A549 (cell line): ENCODE measurements at regions not wholly inside any gene's neighbourhood (a gene's known extent, or its start where the extent isn't known, plus 50 kb on each side); places are given as distances from the start of the nearest gene placed in this dataset.

Source experiments
- CEBPB ChIP-seq, 2 experiments: fragments of >200 bp in 1 of 2; sonication (Bioruptor Twin) in 1 of 2; formaldehyde crosslinking in 1 of 2; IDR thresholded peaks; 2 replicates each; pipeline ENCODE4 v1.6.1; 2012 to 2016
- CHD2 ChIP-seq: fragments of 150-350 bp; IDR thresholded peaks from 2 replicates; pipeline ENCODE4 v1.6.1; 2014; ENCODE audit warnings: low read length; ENCODE audit not compliant: partially characterized antibody
- JUN ChIP-seq, 2 experiments: fragments of >200 bp; sonication (Bioruptor Twin); formaldehyde crosslinking; IDR thresholded peaks; 2 replicates in 1 of 2; 3 replicates in 1 of 2; pipeline ENCODE4 v1.6.1; 2016 to 2017
- KDM1A ChIP-seq: fragments of 200-600 bp; sonication (generic); IDR thresholded peaks from 2 replicates; pipeline ENCODE4 v1.6.1; 2016; ENCODE audit warnings: low read depth, mild to moderate bottlenecking
- PBX3 ChIP-seq: IDR thresholded peaks from 2 replicates; pipeline ENCODE4 v1.6.1; 2012
- POLR2A ChIP-seq: IDR thresholded peaks from 2 replicates; pipeline ENCODE4 v1.6.1; 2012; ENCODE audit warnings: mild to moderate bottlenecking, low read length
- RCOR1 ChIP-seq: fragments of 150-350 bp; IDR thresholded peaks from 2 replicates; pipeline ENCODE4 v1.6.1; 2014; ENCODE audit warnings: antibody characterized with exemption, low read length, low read depth
- SMC3 ChIP-seq: fragments of >200 bp; sonication (Bioruptor Twin); formaldehyde crosslinking; IDR thresholded peaks from 3 replicates; pipeline ENCODE4 v1.6.1; 2018; ENCODE audit warnings: inconsistent platforms
- TF ChIP-seq, protein P1 (sequence below): fragments of >200 bp; sonication (Bioruptor Twin); formaldehyde crosslinking; IDR thresholded peaks from 3 replicates; pipeline ENCODE4 v1.5.1; 2016
- TF ChIP-seq, protein P2 (sequence below): fragments of 200-600 bp; sonication (generic); IDR thresholded peaks from 2 replicates; pipeline ENCODE4 v1.6.1; 2016; ENCODE audit warnings: antibody characterized with exemption, mild to moderate bottlenecking, moderate library complexity

DNA sequence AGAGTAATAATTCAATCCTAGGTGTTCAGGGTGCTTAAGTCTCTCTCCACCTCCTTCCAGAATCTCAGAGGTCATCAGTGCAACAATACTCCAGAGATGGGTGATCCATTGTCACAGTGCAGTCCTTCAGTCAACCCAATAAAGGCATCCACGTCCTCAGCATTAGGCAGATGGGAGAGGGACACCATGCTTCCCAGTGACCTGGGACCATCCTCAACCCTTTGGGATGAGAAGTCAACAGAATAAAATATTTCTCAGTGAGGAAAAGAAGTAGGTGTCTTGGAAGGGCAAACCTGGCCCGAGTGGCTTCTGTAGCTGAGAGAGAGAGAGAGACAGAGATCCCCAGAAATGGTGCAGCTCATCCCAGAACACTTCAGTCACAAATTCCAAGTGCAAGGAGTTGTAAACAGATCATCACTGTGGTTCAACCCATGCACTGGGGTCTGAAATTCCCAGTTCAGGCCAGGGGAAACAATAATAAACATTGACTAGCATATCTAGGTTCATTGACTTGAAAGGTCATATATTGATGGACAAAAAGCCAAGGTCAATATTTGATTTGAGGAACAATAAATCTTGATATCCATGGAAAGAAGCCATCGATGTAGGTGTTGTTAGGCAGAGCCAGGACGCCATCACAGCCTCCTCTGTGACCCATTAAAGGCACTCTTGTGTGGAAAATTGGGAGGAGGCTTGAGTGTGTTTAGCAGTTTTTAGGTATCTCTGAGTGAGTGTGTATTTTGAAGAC lies 256.0 kb upstream of the ZMIZ1 start:
- TF ChIP-seq, protein P1, sequence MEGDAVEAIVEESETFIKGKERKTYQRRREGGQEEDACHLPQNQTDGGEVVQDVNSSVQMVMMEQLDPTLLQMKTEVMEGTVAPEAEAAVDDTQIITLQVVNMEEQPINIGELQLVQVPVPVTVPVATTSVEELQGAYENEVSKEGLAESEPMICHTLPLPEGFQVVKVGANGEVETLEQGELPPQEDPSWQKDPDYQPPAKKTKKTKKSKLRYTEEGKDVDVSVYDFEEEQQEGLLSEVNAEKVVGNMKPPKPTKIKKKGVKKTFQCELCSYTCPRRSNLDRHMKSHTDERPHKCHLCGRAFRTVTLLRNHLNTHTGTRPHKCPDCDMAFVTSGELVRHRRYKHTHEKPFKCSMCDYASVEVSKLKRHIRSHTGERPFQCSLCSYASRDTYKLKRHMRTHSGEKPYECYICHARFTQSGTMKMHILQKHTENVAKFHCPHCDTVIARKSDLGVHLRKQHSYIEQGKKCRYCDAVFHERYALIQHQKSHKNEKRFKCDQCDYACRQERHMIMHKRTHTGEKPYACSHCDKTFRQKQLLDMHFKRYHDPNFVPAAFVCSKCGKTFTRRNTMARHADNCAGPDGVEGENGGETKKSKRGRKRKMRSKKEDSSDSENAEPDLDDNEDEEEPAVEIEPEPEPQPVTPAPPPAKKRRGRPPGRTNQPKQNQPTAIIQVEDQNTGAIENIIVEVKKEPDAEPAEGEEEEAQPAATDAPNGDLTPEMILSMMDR, result no peak
- TF ChIP-seq POLR2A (no peak), JUN (IDR thresholded peaks at IDR 0.05) (no peak), PBX3 (no peak), SMC3 (no peak), KDM1A (no peak), RCOR1 (no peak), CEBPB (IDR thresholded peaks at IDR 0.05) (no peak), CHD2 (no peak)
- TF ChIP-seq, protein P2, sequence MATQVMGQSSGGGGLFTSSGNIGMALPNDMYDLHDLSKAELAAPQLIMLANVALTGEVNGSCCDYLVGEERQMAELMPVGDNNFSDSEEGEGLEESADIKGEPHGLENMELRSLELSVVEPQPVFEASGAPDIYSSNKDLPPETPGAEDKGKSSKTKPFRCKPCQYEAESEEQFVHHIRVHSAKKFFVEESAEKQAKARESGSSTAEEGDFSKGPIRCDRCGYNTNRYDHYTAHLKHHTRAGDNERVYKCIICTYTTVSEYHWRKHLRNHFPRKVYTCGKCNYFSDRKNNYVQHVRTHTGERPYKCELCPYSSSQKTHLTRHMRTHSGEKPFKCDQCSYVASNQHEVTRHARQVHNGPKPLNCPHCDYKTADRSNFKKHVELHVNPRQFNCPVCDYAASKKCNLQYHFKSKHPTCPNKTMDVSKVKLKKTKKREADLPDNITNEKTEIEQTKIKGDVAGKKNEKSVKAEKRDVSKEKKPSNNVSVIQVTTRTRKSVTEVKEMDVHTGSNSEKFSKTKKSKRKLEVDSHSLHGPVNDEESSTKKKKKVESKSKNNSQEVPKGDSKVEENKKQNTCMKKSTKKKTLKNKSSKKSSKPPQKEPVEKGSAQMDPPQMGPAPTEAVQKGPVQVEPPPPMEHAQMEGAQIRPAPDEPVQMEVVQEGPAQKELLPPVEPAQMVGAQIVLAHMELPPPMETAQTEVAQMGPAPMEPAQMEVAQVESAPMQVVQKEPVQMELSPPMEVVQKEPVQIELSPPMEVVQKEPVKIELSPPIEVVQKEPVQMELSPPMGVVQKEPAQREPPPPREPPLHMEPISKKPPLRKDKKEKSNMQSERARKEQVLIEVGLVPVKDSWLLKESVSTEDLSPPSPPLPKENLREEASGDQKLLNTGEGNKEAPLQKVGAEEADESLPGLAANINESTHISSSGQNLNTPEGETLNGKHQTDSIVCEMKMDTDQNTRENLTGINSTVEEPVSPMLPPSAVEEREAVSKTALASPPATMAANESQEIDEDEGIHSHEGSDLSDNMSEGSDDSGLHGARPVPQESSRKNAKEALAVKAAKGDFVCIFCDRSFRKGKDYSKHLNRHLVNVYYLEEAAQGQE, result no peak
